HG03135 (cell line): ENCODE measurements at regions not wholly inside any gene's neighbourhood (a gene's known extent, or its start where the extent isn't known, plus 50 kb on each side); places are given as distances from the start of the nearest gene placed in this dataset.
A peak's percentile ranks its signal among the peaks of the same experiment; 100 is the strongest.
"Not testable (repeated sequence)": the region's sequence is repeated elsewhere in the genome, so short reads cannot be mapped to it uniquely, and the experiment has no call there.

Experiments used
- ATAC-seq: cut with Tn5 transposase; IDR thresholded peaks from one replicate; pipeline ENCODE4 v1.9.1; 2021; ENCODE audit warnings: mild to moderate bottlenecking, moderate library complexity; ENCODE audit not compliant: unreplicated experiment

DNA sequence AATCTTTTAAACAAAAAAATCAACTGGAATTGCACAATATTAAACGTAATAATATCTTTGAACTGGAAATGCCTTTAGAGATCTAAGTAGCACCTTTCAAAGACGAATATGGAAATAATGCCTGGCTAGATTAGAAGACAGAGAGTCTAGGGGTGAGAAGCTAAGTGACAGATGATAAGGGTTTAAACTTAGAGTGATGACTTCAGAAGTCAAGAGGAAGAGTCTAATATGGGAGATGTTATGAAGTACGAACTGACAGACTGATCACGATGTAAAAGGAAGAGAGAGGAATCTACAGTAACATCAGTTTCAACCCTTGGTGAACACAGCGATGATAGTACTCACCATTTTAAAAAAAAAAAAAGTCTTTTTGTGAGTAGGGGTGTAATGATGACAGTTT lies 57.9 kb downstream of the HINT1 start:
- ATAC-seq = no peak

DNA sequence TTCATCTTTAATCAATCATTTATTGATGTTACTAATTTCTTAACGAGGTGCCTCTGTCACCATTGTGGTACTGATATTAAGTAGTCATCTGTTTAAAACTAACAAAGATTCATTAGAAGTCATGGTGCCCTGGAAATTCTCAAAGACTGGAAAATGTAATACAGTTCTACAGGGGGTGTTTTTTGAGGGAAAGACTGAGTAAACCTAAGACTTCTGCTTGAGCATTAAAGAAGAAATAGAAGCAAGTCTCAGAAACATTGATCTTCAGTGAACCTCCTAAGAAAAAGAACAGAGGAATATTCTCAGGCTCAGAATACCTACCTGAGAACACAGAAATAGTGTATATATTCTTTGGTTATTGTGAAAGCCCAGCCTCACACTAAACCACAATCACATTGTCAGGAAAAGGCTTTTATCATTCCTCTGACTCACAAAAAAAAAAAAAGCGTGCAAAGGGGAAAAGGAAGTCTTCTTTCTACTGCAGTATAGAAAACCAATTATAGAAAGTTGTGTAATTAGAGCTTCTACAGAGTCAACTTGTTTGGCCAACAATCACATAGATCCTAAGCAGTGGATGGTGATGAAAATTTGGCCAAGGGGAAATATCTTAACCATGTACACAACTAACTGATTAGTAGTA lies 60.8 kb downstream of the HINT1 start:
- no peak for ATAC-seq

DNA sequence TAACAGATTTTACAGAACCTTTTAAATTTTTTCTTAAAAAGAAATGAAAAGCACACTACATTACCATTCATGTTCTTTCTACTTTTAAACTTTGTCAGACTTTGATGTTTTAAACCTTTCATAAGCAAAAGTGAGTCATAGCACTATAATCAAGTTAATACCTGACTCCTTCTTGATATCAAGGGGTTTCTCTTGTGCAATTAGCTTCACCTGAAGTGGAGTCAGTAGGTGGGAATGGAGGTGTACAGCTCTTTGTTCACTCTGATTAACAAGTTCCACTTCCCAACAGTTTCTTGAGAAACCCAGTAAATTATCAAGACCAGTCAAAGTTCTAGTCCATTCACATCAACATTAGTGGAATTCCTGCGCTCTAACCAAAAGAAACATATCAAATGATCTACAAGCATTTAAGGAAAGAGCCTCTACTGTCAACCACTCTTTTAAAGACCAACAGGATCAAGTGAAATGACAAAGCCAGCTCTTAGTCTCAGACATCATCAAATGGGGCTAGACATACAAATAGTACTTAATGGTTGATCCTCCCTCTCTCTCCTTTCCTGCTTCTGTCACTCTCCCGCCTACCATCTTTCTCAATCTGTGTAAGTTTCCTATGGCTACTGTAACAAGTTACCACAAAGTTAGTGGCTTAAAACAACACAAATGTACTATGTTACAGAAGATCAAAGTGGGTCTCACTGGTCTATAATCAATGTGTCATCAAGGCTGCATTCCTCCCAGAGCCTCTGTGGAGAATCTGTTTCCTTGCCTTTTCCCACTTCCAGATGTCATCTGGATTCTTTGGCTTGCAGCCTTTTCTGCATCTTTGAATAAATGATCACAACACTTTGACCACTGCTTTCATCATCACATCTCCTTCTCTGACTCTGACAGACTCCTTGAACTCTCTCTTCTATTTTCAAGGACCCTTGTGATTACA lies 68.0 kb downstream of the HINT1 start:
- no peak for ATAC-seq

DNA sequence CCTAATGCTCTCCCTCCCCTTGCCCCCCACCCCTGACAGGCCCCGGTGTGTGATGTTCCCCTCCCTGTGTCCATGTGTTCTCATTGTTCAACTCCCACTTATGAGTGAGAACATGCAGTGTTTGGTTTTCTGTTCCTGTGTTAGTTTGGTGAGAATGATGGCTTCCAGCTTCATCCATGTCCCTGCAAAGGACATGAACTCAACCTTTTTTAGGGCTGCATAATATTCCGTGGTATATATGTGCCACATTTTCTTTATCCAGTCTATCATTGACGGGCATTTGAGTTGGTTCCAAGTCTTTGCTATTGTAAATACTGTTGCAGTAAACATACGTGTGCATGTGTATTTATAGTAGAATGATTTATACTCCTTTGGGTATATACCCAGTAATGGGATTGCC lies 69.5 kb downstream of the HINT1 start:
- ATAC-seq = not testable (repeated sequence)

DNA sequence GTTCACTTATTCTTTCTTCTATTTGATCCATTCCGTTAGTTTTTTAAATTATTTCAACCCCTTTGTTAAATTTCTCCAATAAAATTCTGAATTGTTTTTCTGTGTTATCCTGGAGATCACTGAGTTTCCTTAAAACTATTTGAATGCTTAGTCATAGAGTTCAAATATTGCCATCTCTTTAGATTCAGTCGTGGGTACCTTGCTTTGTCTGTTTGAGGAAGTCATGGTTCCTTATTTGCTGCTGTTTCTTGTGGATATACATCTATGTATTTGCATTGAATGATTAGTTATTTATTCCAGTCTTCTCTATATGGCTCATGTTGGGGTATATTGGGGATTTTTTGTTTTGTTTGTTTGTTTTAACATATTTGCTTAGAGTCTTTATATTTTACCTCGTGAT lies 80.6 kb downstream of the HINT1 start:
- no peak for ATAC-seq

DNA sequence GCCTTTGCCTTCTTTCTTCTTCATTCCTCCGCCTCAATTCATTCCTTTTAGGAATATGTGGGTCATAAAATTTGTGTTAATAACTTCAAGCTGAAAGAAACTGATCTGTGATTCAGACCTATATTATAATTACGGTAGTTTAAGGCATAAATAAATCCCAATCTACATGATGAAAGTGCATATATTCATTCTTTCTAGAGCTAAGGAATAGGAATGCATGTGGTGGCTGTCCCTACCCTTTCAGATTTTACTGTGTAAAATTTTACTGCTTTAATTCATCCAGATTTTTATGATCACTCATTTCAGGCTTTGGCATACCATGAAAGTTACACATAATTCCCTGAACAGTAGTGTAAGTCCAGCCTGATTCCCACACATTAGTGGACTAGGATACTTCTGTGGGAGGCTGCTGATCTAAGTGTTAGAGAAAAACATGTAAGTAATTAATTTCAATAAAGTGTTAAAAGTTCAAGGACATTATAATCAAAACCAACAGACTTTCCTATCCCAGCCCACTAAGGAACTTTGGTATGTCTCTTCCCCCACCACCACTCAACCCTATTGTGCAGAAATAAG lies 83.1 kb downstream of the HINT1 start:
- ATAC-seq = no peak

DNA sequence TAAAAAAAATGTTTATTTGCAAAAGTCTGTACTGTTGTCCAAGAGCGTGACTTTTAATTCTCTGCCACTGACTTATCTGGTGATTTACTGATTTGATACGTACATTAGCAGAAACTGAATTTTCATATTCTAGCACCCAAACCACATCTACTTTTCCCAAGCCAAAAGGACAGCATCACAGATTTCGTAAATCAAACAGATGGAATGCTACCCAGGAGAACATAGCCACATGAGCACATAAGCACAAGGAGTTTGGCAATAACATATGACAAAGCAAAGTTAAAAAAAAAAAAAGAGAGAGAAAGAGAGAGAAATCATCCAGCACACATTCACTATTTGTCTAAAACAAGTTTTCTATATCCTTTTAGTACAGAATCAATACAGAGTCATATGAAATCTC lies 83.7 kb downstream of the HINT1 start:
- ATAC-seq = no peak

DNA sequence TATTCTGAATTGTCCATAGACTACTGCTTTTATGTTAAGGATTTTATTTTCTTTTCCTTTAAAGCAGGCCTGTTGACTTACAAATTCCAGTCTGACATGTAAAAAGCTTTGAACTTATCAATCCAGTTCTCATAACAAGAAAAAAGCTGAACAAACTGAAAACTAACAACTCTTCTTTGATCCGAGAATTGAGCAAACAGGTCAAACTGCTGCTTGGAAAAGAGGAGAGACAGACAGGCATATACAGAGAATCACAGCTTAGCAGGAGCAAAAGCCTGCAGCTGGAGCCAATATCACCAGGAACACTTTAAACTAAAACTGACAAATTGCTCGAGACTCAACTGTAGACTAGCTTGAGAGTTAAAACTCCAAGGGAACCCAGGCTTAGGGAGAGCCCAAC lies 85.8 kb downstream of the HINT1 start:
- ATAC-seq = no peak

DNA sequence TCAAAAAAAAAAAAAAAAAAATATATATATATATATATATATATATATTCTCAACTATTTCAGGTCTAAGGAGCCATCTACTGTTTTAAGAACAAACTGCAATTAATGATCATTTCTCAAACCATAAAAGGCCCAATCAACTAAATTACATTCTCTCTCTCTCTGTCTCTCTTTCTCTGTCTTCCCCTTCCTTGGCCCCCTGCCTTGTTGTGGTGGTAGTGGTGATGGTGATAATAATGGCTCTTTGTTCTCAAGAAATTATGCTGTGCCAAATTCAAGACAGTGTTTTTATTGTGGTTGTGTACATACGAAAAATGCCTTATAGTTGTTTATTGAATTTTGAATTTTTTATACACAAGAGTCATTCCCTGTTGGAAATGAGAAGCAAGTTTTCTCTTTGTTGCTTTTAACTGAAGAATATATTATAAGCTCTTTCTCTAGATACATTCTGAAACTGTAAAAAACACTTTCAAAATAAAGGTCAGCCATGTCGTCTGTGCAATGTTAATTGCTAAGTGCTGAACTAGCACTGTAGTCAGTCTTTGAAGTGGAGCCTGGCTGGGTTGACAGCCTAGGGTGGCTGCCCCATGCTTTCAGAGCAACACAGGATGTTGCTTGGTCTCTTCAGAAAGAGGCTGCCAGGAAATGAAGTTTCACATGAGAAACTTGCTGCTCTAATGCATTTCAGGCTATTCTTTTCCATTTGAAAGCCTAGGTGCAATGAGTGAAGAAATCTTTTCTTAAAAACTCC lies 96.0 kb downstream of the HINT1 start:
- peak; percentile 95 for ATAC-seq

DNA sequence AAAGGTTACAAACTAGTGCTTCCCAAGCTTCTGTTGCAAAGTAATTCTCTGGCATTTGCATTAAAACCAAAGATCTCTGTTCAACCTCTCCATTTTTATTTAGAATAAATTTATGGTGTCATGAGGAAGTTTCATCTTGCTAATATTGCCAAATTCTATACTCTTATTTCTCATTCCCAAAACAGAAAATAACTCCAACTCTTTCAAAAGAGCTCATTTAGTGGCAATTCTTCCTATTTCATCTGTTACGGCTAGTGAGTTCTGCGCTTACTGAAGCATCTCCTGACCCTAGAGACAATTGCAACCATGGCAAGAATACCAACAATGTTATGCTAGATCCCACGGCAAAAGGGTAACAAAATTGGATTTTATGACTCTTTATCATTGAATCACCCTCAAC lies 97.0 kb downstream of the HINT1 start:
- no peak for ATAC-seq

DNA sequence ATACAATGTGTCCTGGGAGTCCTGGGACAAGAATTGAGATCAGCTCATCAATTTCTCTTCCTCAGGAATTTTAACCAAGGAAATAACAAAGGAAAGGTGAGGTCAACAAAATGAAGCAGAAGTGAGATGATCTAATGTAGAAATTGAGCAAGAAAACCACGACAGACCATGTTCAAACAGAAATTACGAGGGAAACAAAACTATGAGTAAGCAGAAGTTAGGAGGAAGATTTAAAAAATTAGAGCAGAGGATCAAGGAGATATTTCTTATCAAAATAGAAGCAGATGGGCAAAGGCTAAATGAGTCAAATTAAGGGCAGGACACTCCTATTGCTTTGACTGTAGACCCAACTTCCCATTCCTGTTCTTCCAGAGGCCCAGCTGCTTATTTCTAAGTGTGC lies 97.4 kb downstream of the HINT1 start:
- ATAC-seq = no peak

DNA sequence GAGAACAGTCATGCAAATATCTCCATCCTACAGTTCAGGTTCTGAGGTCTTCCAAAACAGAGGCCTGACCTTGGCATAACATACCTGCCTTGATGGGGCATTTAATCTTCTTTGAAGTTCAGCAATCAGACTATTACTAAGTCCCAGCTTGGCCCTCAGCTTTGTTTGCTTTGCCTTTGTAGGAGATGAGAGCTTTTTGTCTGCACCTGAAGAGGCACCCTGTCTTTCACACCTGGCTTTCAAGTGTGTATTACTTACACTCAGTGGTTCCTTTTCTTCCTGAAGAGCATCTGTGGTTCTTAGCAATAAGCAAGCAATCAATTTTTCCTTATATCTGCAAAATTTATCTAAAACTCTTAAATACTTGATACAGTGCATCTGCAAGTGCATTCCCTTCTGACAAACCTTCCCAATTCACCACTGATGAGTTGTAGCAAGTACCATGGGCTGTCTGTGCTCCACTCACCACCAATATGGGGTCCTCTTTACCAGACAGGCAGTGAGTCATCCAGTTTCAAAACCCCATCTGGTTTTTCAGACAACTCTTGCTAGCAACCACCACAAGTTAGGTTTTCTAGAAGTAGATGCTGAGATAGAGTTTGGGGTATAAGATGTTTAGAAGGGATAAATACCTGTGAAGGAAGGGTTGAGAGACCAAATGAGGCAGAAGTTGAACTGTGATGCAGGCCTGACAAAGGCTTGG lies 100.2 kb downstream of the HINT1 start:
- ATAC-seq = no peak

DNA sequence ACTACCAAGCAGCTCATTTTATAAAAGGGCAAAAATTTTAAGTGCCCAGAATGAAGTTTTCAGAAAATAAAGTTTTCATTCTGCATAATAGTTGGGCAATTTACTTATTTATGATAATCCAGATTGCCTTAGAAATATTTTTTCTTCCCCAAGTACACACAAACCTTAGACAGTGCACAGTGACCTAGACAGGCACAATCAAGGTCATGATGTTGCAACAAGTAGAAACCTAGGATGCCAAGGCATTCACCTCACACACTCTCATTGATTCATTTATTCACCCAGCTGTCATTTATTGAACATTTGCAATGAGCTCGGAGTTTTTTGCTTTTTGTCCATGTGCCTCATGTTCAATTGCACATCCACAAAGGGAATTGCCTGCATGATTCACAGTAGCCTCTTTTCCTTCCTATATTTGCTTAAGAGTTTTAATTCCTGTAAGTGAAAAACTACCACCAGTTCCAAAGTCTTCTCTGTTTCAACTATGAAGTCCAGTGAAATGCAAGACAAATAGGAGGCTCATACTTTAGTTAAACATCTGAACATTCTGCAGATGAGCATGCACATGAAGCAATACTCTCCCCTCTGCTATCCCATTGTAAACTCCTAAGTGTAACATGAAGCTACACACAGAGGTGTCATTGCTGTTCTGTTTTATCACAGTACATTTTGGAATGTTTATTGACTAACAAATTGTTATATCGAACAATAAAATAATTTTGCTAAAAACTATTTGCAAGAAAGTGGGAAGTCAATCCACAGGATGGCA lies 122.9 kb downstream of the HINT1 start:
- no peak for ATAC-seq

DNA sequence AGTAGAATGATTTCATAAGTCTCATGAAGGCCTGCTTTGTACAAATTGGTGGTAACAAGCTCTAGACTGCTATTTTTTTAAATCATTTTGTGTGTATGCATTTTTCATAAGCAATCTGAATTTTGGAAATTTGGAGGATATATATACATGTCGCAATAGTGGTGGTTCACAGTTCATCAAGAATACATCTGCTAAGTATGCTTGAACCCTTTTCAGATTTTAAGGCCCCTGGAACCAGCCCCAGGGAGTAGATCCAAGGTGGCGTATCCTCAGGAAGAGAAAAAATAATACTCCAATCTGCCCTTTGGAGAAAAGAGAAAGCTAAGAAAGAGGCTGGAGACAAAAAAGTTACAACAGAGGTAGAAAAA lies 141.6 kb downstream of the HINT1 start:
- ATAC-seq = no peak

DNA sequence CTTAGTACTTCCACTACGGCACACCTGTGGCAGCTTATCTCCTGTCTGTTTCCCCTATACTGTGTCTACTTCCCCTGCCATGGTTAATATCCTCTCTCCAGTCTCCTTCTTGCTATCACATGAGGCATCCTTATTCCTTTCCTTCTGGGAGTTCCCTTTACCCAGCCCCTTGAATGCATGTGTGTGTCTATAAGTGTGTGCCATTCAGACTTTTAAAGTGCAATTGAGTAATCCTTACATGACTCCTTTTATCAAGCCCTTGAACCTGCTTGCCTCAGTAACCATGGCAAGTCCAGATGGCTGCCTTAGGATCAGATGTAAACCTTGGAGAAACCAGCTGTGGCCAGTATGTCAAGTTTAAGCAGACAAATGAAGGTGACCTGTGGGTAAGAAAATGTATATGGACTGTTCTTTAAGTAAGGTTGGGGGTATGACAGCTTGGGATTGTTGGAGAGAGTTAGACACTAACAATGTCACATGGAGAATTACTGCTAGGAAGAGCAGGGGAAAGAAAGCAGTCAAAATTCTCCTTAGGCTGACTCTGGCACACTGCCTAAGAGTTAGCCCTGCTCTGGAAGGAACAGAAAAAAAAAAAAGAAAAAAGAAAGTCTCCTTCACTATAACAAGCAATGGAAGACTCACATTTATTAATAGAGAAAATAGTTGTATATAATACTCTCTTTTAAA lies 142.1 kb downstream of the HINT1 start:
- ATAC-seq = no peak

DNA sequence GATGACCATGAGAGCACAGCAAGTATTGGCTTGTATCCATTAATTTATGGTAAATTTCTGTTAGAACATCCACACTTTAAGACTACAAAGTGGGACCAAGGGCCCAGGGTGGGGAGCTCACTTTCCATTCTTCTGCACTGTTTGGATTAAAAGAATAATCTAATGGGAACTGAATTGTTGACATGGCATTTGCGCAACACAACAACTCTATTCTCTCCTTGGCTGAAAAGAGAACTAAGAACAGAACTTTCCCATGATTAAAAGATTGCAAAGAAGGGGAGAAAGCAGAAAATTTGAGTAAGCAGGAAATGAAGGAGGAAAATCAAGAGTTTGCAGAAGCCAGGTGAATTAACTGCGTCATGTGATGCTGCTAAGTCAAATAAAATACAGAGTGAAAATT lies 143.4 kb downstream of the HINT1 start:
- ATAC-seq = no peak

DNA sequence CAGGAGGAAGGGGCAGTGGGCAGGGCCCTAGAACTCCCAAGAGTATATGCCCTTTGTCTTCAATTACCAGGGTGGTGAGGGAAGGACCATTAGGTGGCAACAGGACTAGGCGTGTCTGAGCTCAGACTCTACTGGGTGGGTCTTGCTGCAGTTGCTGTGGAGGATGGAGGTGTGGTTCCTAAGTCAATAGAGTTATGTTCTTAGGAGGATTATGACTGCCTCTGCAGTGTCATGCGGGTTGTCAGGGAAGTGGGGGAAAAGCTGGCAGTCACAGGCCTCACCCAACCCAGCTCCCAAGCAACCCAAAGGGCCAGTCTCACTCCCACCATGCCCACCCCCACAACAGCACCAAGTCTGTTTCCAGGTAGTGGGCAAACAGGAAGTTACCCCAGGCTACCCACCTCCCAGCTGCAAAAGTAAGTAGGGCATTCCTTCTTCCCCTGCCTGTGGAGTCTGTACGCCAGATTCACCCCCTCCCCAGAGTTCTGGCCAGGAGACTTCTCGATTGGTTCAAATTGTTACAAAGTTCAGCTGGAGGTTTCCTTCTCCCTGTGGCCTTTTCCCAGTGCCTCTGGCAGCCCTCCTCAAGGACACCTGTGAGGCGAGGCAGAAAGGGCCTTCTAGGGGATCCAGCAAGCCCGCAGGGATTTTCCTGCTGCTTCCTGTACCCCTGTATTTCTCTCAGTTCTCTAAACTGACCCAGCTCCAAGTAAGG lies 145.3 kb downstream of the HINT1 start:
- no peak for ATAC-seq

DNA sequence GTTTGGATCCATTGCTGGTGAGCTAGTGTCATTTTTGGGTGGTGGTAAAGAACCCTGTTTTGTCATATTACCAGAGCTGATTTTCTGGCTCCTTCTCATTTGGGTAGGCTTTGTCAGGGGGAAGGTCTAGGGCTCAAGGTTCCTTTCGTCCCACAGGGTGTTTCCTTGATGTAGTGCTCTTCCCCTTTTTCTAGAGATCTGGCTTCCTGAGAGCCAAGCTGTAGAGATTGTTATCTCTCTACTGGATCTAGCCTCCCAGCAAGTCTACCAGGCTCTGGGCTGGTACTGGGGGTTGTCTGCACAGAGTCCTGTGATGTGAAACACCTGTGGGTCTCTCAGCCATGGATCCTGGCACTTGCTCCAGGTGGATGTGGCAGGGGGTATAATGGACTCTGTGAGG lies 145.9 kb downstream of the HINT1 start:
- no peak for ATAC-seq

DNA sequence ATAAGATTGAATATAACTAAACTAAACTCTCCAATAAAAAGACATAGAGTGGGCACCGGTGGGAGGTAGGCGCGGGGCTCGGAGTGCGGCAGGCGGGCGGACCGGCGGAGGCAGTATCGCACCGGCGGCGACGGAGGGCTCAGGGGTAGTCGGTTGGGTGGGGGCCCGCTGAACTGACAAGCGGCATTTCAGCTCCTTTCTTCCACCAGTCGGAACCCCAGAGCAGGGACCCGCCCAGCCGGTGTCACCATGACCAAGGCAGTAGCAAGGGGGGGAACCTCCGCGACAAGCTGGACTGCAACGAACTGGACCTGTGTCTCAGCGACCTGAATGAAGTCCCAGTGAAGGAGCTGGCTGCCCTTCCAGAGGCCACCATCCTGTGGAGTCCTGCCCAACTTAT lies 156.7 kb downstream of the HINT1 start:
- ATAC-seq = no peak
